Testis (tissue), 2 donors: ENCODE measurements at regions not wholly inside any gene's neighbourhood (a gene's known extent, or its start where the extent isn't known, plus 50 kb on each side); places are given as distances from the start of the nearest gene placed in this dataset.

Source experiments
- CTCF ChIP-seq, 3 experiments: fragments of 450-650 bp in 2 of 3; fragments of 200-600 bp in 1 of 3; sonication (generic) in 1 of 3; IDR thresholded peaks; one replicate each; pipeline ENCODE4 v1.5.1; 2016 to 2019; ENCODE audit warnings: antibody characterized with exemption in 3 of 3, mild to moderate bottlenecking in 2 of 3, moderate library complexity in 1 of 3
- POLR2A ChIP-seq: fragments of 450-650 bp; IDR thresholded peaks from one replicate; pipeline ENCODE4 v1.6.1; 2017; ENCODE audit warnings: antibody characterized with exemption, mild to moderate bottlenecking, moderate library complexity

DNA sequence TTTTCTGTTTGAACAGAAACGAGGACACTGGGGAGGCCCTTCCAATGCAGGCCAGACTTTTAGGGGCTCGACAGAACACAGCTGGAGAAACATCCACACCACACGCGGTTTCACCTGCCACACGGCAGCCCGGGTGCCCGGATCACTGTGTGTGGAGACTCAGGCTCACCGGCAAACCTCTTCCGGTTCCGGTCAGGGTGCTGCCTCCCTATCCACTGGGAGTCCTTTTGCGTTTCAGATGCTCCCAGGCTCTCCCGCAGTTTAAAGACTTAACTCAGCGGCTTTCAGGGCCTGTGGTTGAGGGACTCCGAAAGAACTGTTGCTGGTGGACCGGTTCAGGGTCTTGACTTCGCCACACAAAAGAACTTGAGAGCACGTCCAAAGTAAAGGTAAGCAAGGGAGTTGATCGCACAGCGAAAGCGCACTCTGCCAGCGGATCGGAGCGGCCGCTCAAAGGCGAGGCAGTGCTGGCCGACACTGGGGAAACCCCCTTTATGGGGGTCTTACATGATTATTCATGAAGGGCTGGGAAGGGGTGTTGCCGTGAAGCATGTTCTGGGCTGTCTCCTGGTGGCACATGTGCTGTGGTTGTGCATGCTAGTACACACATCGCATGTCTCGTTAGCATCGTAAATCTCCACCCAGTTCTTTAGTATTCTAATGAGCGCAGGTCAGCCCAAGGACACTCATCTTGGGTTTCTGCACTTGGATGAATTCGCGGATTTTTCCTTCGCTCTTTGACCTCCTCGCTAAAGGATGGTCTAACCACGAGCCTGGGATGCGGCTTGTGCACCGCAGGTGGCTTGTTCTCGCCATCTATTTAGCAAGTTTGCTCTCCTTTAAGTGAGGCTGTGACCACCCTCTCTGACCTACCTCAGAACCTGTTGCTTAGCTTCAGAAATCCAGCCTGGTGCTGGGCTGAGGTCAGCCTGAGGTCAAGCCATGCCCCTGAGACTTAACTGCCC lies 180.3 kb downstream of the CDH26 start:
- TF ChIP-seq CTCF (IDR thresholded peaks at IDR 0.05) (no peak), POLR2A (no peak)
